ENCODE measurements at regions not wholly inside any gene's neighbourhood (a gene's known extent, or its start where the extent isn't known, plus 50 kb on each side); places are given as distances from the start of the nearest gene placed in this dataset.

- Histone ChIP-seq H3K27ac (no peak overlapping the region), H3K4me3 (no peak overlapping the region), H3K4me1 (no peaks in the 10 kb centered on the region), H3K36me3 (no peaks in the 10 kb centered on the region), H3K9me3 (no peaks in the 10 kb centered on the region), H3K27me3 (no peaks in the 10 kb centered on the region)
- TF ChIP-seq POLR2A (IDR thresholded peaks at IDR 0.05) (no peak), CTCF (IDR thresholded peaks at IDR 0.05) (no peak), POLR2AphosphoS5 (IDR thresholded peaks at IDR 0.05) (no peak)
- intact Hi-C loops (cut with DNase I; ENCODE audit: low total_unique reads): no loop called here
- no peak for DNase-seq (ENCODE audit: low spot score in 2 of 2)
Observed at GRCh38 chr6:113358063-113358583, 499.0 kb upstream of the MARCKS start.

GRCh38 chr6:113359155-113360140, 497.7 kb upstream of the MARCKS start:
- Histone ChIP-seq H3K9me3 (no peaks in the 10 kb centered on the region), H3K4me3 (no peak overlapping the region), H3K36me3 (no peaks in the 10 kb centered on the region), H3K27me3 (no peaks in the 10 kb centered on the region), H3K27ac (no peak overlapping the region), H3K4me1 (no peaks in the 10 kb centered on the region)
- intact Hi-C loops (cut with DNase I; ENCODE audit: low total_unique reads): no loop called here
- no peak for DNase-seq (ENCODE audit: low spot score in 2 of 2)
- TF ChIP-seq CTCF (IDR thresholded peaks at IDR 0.05): no peak
- no peak for TF ChIP-seq POLR2AphosphoS5 (IDR thresholded peaks at IDR 0.05)
- TF ChIP-seq POLR2A (IDR thresholded peaks at IDR 0.05): no peak

GRCh38 chr6:113361014-113361645, 496.0 kb upstream of the MARCKS start:
- intact Hi-C loops (cut with DNase I; ENCODE audit: low total_unique reads): no loop called here

GRCh38 chr6:113362301-113363047, 494.7 kb upstream of the MARCKS start:
- no peaks in the 10 kb centered on the region for H3K27me3 ChIP-seq
- no peaks in the 10 kb centered on the region for H3K36me3 ChIP-seq
- DNase-seq (ENCODE audit: low spot score in 2 of 2): no peak
- H3K9me3 ChIP-seq: no peaks in the 10 kb centered on the region
- H3K4me3 ChIP-seq: no peak overlapping the region
- intact Hi-C loops (cut with DNase I; ENCODE audit: low total_unique reads): no loop called here
- H3K4me1 ChIP-seq: no peaks in the 10 kb centered on the region
- TF ChIP-seq POLR2A (IDR thresholded peaks at IDR 0.05): no peak
- no peak for TF ChIP-seq POLR2AphosphoS5 (IDR thresholded peaks at IDR 0.05)
- no peak for TF ChIP-seq CTCF (IDR thresholded peaks at IDR 0.05)
- no peak overlapping the region for H3K27ac ChIP-seq

More at GRCh38 chr6:113361014-113361645, 496.0 kb upstream of the MARCKS start:
- no peak for DNase-seq (ENCODE audit: low spot score in 2 of 2)
- Histone ChIP-seq H3K36me3 (no peaks in the 10 kb centered on the region), H3K4me1 (no peaks in the 10 kb centered on the region), H3K4me3 (no peak overlapping the region), H3K27ac (no peak overlapping the region), H3K27me3 (no peaks in the 10 kb centered on the region), H3K9me3 (no peaks in the 10 kb centered on the region)
- TF ChIP-seq CTCF (IDR thresholded peaks at IDR 0.05): no peak
- TF ChIP-seq POLR2AphosphoS5 (IDR thresholded peaks at IDR 0.05): no peak
- no peak for TF ChIP-seq POLR2A (IDR thresholded peaks at IDR 0.05)
